B cell (primary cell): ENCODE measurements at regions not wholly inside any gene's neighbourhood (a gene's known extent, or its start where the extent isn't known, plus 50 kb on each side); places are given as distances from the start of the nearest gene placed in this dataset.

ENCODE experiments used
- ATAC-seq: fragments of 200-7000 bp; cut with Tn5 transposase; one replicate; pipeline ENCODE4 v1.10.0; 2021; ENCODE audit warnings: low read depth, mild to moderate bottlenecking, moderate number of reproducible peaks, moderate library complexity
- CTCF ChIA-PET: fragments of 350-600 bp; sonication (Branson Sonifier 250); formaldehyde crosslinking; loops from one replicate; lab custom pipeline; 2021; ENCODE audit warnings: antibody characterized with exemption, inconsistent platforms; lab: Charles Lee
- POLR2A ChIA-PET: fragments of 350-600 bp; sonication (Branson Sonifier 250); formaldehyde crosslinking; loops from one replicate; lab custom pipeline; 2021; ENCODE audit warnings: antibody characterized with exemption; lab: Charles Lee
- DNase-seq: peaks from one replicate; pipeline ENCODE4 v3.0.0; 2013
- H2AFZ ChIP-seq: 2 replicates; pipeline ENCODE4 v1.6.1; 2012; ENCODE audit warnings: mild to moderate bottlenecking, low read depth, low read length; ENCODE audit not compliant: insufficient read depth, poor library complexity, severe bottlenecking
- H3K27ac ChIP-seq, 2 donors: 1 replicate in 1 of 2; 2 replicates in 1 of 2; pipeline ENCODE4 v1.5.1; 2012 to 2013; ENCODE audit warnings: low read length in 2 of 2, mild to moderate bottlenecking in 2 of 2, moderate library complexity in 1 of 2
- H3K27me3 ChIP-seq, 4 experiments: fragments of 200-600 bp in 1 of 4; sonication (generic) in 1 of 4; replicated peaks in 1 of 4; 1 replicate in 2 of 4; 2 replicates in 2 of 4; pipeline versions ENCODE4 v1.6.1 to v1.7.0; 2013 to 2016; ENCODE audit warnings: low read length in 3 of 4, mild to moderate bottlenecking in 2 of 4, mixed read lengths in 1 of 4, moderate library complexity in 1 of 4; ENCODE audit not compliant: insufficient read depth in 4 of 4, control insufficient read depth in 3 of 4; ENCODE audit errors: control extremely low read depth in 1 of 4
- H3K36me3 ChIP-seq, 2 experiments: replicated peaks in 1 of 2; 1 replicate in 1 of 2; 2 replicates in 1 of 2; pipeline versions ENCODE4 v1.6.1 to v1.7.1; 2013; ENCODE audit warnings: low read length in 1 of 2; ENCODE audit not compliant: insufficient read depth in 2 of 2, control insufficient read depth in 1 of 2; ENCODE audit errors: control extremely low read depth in 1 of 2, extremely low read depth in 1 of 2
- H3K4me1 ChIP-seq, 2 donors: fragments of 200-600 bp in 1 of 2; sonication (generic) in 1 of 2; 1 replicate in 1 of 2; 2 replicates in 1 of 2; pipeline versions ENCODE4 v1.5.1 to v1.6.1; 2013 to 2017; ENCODE audit warnings: low read length in 2 of 2; ENCODE audit not compliant: control insufficient read depth in 2 of 2, insufficient read depth in 2 of 2
- H3K4me2 ChIP-seq: replicated peaks from 2 replicates; pipeline ENCODE3; 2012; ENCODE audit warnings: mild to moderate bottlenecking, low read depth, low read length; ENCODE audit not compliant: poor library complexity, severe bottlenecking
- H3K4me3 ChIP-seq, 5 experiments: fragments of 200-600 bp in 1 of 5; sonication (generic) in 1 of 5; 1 replicate in 3 of 5; 2 replicates in 2 of 5; pipeline versions ENCODE4 v1.5.1 to v1.7.0; 2011 to 2016; ENCODE audit warnings: low read length in 4 of 5, mild to moderate bottlenecking in 4 of 5, low read depth in 2 of 5, control low read depth in 1 of 5, moderate library complexity in 1 of 5; ENCODE audit not compliant: insufficient read depth in 1 of 5; ENCODE audit errors: control extremely low read depth in 1 of 5, extremely low read depth in 1 of 5
- H3K79me2 ChIP-seq: fragments of 200-600 bp; sonication (generic); one replicate; pipeline ENCODE4 v1.6.0; 2016; ENCODE audit warnings: low read length; ENCODE audit not compliant: control insufficient read depth, insufficient read depth
- H3K9ac ChIP-seq: fragments of 200-600 bp; sonication (generic); 2 replicates; pipeline ENCODE4 v1.6.1; 2017; ENCODE audit warnings: mild to moderate bottlenecking, low read length, moderate library complexity
- H3K9me3 ChIP-seq, 3 donors: one replicate each; pipeline versions ENCODE4 v1.6.1 to v1.7.1; 2013; ENCODE audit warnings: low read length in 2 of 3; ENCODE audit not compliant: control insufficient read depth in 2 of 3, insufficient read depth in 1 of 3; ENCODE audit errors: control extremely low read depth in 1 of 3
- H4K20me1 ChIP-seq: 2 replicates; pipeline ENCODE4 v1.6.0; 2012; ENCODE audit warnings: mild to moderate bottlenecking, low read length; ENCODE audit not compliant: insufficient read depth, control insufficient read depth, poor library complexity, severe bottlenecking
- H3K27ac Mint-ChIP-seq: one replicate; pipeline ENCODE4 v1.8.0; 2021; ENCODE audit warnings: mixed read lengths
- H3K27me3 Mint-ChIP-seq: one replicate; pipeline ENCODE4 v1.8.0; 2021; ENCODE audit warnings: mixed read lengths
- H3K4me1 Mint-ChIP-seq: one replicate; pipeline ENCODE4 v1.8.0; 2021; ENCODE audit warnings: mixed read lengths
- H3K4me3 Mint-ChIP-seq: one replicate; pipeline ENCODE4 v1.8.0; 2021; ENCODE audit warnings: mixed read lengths
- H3K9me3 Mint-ChIP-seq: one replicate; pipeline ENCODE4 v1.8.0; 2022; ENCODE audit warnings: mixed read lengths; ENCODE audit not compliant: insufficient read depth
- EZH2 ChIP-seq: IDR thresholded peaks from 2 replicates; pipeline ENCODE4 v1.6.1; 2012; ENCODE audit warnings: borderline replicate concordance, low read depth, mild to moderate bottlenecking, moderate library complexity, low read length; ENCODE audit not compliant: insufficient read depth, poor library complexity, severe bottlenecking
- WGBS: methylation state at CpG from one replicate; pipeline ENCODE4 v1.1.5; 2013; ENCODE audit warnings: missing lambda C conversion rate; ENCODE audit not compliant: insufficient coverage; 5-methylcytosine and 5-hydroxymethylcytosine counted together
- intact Hi-C: fragments of 100-400 bp; cut with micrococcal nuclease; formaldehyde crosslinking; loops from one replicate; pipeline ENCODE4 v1.10.0; 2022
- TF ChIP-seq, protein P1 (sequence below): fragments of 200-600 bp; IDR thresholded peaks from one replicate; pipeline ENCODE4 v1.8.0; 2022; ENCODE audit warnings: antibody characterized with exemption, mild to moderate bottlenecking

DNA sequence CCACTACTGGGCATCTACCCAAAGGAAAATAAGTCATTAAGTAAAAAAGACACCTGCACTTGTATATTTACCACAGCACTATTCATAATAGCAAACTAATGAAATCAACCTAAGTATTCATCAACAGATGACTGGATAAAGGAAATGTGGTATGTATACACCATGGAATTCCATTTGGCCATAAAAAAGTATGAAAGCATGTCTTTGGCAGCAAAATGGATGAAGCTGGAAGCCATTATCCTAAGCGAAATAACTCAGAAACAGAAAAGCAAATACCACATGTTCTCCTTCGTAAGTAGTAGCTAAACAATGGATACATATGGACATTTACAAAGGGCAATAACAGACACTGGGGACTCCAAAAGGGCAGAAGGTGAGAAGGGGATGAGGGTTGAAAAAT, 485.7 kb upstream of the BRINP3 start:
- ATAC-seq, result no peak
- no peak overlapping the region for H3K27ac ChIP-seq
- no peaks in the 10 kb centered on the region for H4K20me1 ChIP-seq
- H3K4me1 Mint-ChIP-seq, result no peaks in the 10 kb centered on the region
- no peaks in the 10 kb centered on the region for H3K9me3 ChIP-seq
- TF ChIP-seq, protein P1, sequence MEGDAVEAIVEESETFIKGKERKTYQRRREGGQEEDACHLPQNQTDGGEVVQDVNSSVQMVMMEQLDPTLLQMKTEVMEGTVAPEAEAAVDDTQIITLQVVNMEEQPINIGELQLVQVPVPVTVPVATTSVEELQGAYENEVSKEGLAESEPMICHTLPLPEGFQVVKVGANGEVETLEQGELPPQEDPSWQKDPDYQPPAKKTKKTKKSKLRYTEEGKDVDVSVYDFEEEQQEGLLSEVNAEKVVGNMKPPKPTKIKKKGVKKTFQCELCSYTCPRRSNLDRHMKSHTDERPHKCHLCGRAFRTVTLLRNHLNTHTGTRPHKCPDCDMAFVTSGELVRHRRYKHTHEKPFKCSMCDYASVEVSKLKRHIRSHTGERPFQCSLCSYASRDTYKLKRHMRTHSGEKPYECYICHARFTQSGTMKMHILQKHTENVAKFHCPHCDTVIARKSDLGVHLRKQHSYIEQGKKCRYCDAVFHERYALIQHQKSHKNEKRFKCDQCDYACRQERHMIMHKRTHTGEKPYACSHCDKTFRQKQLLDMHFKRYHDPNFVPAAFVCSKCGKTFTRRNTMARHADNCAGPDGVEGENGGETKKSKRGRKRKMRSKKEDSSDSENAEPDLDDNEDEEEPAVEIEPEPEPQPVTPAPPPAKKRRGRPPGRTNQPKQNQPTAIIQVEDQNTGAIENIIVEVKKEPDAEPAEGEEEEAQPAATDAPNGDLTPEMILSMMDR, result no peak
- TF ChIP-seq EZH2, result no peak
- no peaks in the 10 kb centered on the region for H3K4me1 ChIP-seq
- no peak overlapping the region for H3K4me2 ChIP-seq
- intact Hi-C loops, result no loop called here
- H3K27me3 Mint-ChIP-seq, result no peaks in the 10 kb centered on the region
- H3K9me3 Mint-ChIP-seq, result peaks cover 2% of the 10 kb centered on the region
- H3K4me3 Mint-ChIP-seq, result no peak overlapping the region
- H3K9ac ChIP-seq, result no peak overlapping the region
- no peaks in the 10 kb centered on the region for H3K79me2 ChIP-seq
- no peaks in the 10 kb centered on the region for H3K36me3 ChIP-seq
- no CpG with 5 or more reads among the region's 2 CpGs for WGBS
- H3K27me3 ChIP-seq, result no peaks in the 10 kb centered on the region
- ChIA-PET CTCF (no interaction called here), POLR2A (no interaction called here)
- no peak overlapping the region for H3K4me3 ChIP-seq
- H2AFZ ChIP-seq, result no peak overlapping the region
- no peak overlapping the region for H3K27ac Mint-ChIP-seq
- no peak for DNase-seq

DNA sequence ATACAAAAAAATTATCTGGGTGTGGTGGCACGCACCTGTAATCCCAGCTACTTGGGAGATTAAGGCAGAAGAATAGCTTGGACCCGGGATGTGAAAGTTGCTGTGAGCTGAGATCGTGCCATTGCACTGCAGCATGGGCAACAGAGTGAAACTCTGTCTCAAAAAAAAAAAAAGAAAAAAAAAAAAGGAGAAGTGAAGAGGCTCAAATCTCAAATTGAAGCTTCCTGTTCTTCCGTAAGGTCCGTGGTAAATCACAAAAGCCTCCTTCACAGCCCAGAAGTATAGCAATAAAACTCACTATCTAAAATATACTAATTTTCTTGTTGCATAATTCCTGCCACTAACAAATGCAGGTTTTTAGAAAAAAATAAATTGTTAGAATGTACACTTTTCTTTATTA, 498.2 kb upstream of the BRINP3 start:
- H3K9me3 ChIP-seq, result peaks cover 0 to 5% (median 0%) of the 10 kb centered on the region in 3 donors
- no peak overlapping the region for H3K4me3 ChIP-seq
- H3K36me3 ChIP-seq, result no peaks in the 10 kb centered on the region
- no peak overlapping the region for H2AFZ ChIP-seq
- intact Hi-C loops, result no loop called here
- ATAC-seq (no peak), DNase-seq (no peak)
- ChIA-PET CTCF (no interaction called here), POLR2A (no interaction called here)
- H3K9ac ChIP-seq, result no peak overlapping the region
- no peaks in the 10 kb centered on the region for H3K27me3 ChIP-seq
- no peak overlapping the region for H3K27ac Mint-ChIP-seq
- H3K4me1 ChIP-seq, result no peaks in the 10 kb centered on the region
- no peak overlapping the region for H3K4me2 ChIP-seq
- 34% methylated on average over 3 of the region's 5 CpGs for WGBS
- no peak overlapping the region for H3K4me3 Mint-ChIP-seq
- H3K79me2 ChIP-seq, result no peaks in the 10 kb centered on the region
- no peak overlapping the region for H3K27ac ChIP-seq
- no peaks in the 10 kb centered on the region for H3K27me3 Mint-ChIP-seq
- no peaks in the 10 kb centered on the region for H3K4me1 Mint-ChIP-seq
- H4K20me1 ChIP-seq, result no peaks in the 10 kb centered on the region
- TF ChIP-seq, protein P1, result no peak
- TF ChIP-seq EZH2, result no peak
- peaks cover 4% of the 10 kb centered on the region for H3K9me3 Mint-ChIP-seq
